HUES48 (cell line): ENCODE measurements at regions not wholly inside any gene's neighbourhood (a gene's known extent, or its start where the extent isn't known, plus 50 kb on each side); places are given as distances from the start of the nearest gene placed in this dataset.

Experiments used
- H3K27ac ChIP-seq: one replicate; pipeline ENCODE4 v1.7.0; 2013; ENCODE audit warnings: low read depth, low read length, inconsistent platforms
- H3K27me3 ChIP-seq: 2 replicates; pipeline ENCODE4 v1.6.1; 2013; ENCODE audit warnings: mild to moderate bottlenecking, low read length; ENCODE audit not compliant: control insufficient read depth, insufficient read depth
- H3K36me3 ChIP-seq: 2 replicates; pipeline ENCODE4 v1.6.1; 2013; ENCODE audit warnings: low read length; ENCODE audit not compliant: control insufficient read depth, insufficient read depth
- H3K4me1 ChIP-seq: 2 replicates; pipeline ENCODE4 v1.6.1; 2013; ENCODE audit warnings: mild to moderate bottlenecking, low read length; ENCODE audit not compliant: control insufficient read depth, insufficient read depth
- H3K4me3 ChIP-seq: 2 replicates; pipeline ENCODE4 v1.5.1; 2013; ENCODE audit warnings: mild to moderate bottlenecking, low read depth, low read length
- H3K9ac ChIP-seq: 2 replicates; pipeline ENCODE4 v1.6.1; 2013; ENCODE audit warnings: mild to moderate bottlenecking, low read depth, low read length, moderate library complexity
- H3K9me3 ChIP-seq: 2 replicates; pipeline ENCODE4 v1.6.1; 2013; ENCODE audit warnings: low read length; ENCODE audit not compliant: control insufficient read depth, insufficient read depth

GRCh38 chr22:44609400-44609988, 92.5 kb upstream of the PRR5 start:
- H3K4me1 ChIP-seq: 0 out of 2 replicates have a peak, but pooled peaks cover 5% of the 10 kb centered on the region
- no peaks in the 10 kb centered on the region for H3K36me3 ChIP-seq
- H3K27me3 ChIP-seq: no peaks in the 10 kb centered on the region
- no peak overlapping the region for H3K27ac ChIP-seq
- H3K4me3 ChIP-seq: no peak overlapping the region
- H3K9me3 ChIP-seq: peaks cover 16% of the 10 kb centered on the region
- H3K9ac ChIP-seq: no peak overlapping the region

DNA sequence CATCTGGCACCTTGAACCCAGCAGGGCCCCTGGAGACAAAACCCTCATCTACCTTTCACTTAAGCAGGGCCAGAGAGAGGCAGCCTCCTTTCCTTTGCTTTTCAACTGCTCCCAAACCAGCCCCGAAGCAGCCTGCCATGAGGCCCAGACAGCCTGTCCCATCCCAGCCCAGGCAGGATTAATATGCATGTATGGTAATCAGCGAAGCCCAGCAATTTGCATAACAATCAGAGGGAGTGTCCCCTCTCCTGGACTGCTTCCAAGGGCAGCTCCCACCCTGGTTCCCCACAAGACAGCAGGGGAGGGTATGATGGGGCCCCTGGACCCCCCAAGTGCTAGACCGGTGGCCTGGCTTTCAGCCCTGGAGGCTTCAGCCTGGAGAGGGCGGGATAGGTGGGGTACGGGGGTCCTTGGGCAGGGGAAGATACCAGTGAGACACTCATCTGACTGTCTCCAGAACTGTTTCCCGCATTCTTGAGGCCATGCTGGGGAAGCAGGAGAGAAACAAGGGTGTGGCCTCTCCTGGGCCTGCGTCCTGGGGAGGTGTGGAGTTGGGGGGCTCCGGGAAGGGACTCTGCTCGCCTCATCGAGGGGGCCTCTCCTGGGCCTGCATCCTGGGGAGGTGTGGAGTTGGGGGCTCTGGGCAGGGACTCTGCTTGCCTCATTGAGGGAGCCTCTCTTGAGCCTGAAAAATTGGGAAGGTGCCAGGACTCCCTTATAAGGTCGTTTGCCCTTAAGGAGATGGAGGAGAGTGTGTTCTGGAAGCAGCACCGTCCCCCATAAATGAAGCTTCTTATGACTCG, 93.2 kb upstream of the PRR5 start:
- H3K4me1 ChIP-seq: 0 out of 2 replicates have a peak, but pooled peaks cover 5% of the 10 kb centered on the region
- no peaks in the 10 kb centered on the region for H3K27me3 ChIP-seq
- no peak overlapping the region for H3K4me3 ChIP-seq
- no peaks in the 10 kb centered on the region for H3K36me3 ChIP-seq
- H3K9me3 ChIP-seq: peaks cover 16% of the 10 kb centered on the region
- H3K27ac ChIP-seq: no peak overlapping the region
- no peak overlapping the region for H3K9ac ChIP-seq

DNA sequence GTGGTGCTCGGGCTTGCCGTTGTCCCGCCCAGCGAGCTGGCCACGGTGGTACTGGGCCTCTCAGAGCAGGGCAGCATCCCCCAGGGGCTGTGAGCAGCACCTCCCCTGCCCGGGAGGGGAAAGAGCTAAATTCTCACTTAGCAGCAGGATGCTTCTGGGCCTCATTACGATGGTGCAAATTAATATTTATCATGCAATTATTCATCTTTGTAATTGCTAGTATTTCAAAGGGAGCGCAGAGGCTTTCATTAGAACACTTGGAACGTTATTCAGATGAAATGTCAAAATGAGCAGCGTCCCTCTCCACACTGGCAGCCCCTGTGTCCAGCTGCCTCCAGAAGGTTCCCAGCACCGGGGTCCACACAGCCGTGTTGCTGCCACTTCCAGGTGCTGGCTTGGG, 95.9 kb upstream of the PRR5 start:
- 0 out of 2 replicates have a peak, but pooled peaks cover 5% of the 10 kb centered on the region for H3K4me1 ChIP-seq
- no peak overlapping the region for H3K27ac ChIP-seq
- H3K4me3 ChIP-seq: no peak overlapping the region
- no peaks in the 10 kb centered on the region for H3K27me3 ChIP-seq
- H3K9ac ChIP-seq: no peak overlapping the region
- peaks cover 2% of the 10 kb centered on the region; the same call in 1 of the 2 replicates for H3K9me3 ChIP-seq
- H3K36me3 ChIP-seq: no peaks in the 10 kb centered on the region

DNA sequence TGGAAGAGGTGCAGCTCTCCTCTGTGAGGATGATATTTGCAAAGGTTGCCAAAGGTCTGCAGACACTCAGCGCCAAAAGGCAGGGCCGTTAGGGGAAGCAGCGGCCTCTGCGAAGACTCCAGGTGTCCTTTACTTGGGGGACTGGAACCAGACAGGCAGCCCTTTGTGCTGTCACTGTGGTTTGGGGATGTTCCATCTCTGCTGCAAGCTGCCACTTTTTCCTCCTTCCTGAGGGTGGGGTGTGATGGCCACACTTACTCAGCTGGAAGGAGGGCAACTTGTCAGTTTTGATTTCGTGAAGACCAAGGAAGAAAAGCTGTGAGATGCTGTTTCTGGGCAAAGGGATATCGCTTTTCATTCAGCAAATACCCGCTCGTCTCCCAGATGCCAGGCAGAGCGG, 96.5 kb upstream of the PRR5 start:
- Histone ChIP-seq H3K27ac (no peak overlapping the region), H3K27me3 (no peaks in the 10 kb centered on the region), H3K9me3 (no peaks in the 10 kb centered on the region), H3K9ac (no peak overlapping the region), H3K4me1 (0 out of 2 replicates have a peak, but pooled peaks cover 5% of the 10 kb centered on the region), H3K36me3 (no peaks in the 10 kb centered on the region), H3K4me3 (no peak overlapping the region)

DNA sequence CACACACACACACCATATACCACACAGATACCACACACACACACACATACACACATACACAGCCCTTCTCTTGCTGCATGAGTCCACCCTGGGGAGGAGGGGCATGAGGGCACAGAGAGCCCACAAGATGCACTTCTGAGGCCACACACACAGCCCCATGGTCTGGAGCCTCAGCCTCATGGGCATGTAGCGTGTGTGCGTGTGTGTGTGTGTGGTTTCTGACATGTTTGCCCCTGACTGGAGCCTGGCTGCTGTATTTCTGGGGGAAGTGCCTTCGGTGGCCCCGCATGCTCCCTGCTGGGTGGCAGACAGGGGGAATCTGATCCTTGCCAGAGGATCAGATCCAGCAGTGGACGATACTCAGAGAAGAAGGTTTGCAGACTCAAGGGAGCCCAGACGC, 97.0 kb upstream of the PRR5 start:
- Histone ChIP-seq H3K36me3 (no peaks in the 10 kb centered on the region), H3K4me1 (0 out of 2 replicates have a peak, but pooled peaks cover 5% of the 10 kb centered on the region), H3K27me3 (no peaks in the 10 kb centered on the region), H3K9me3 (no peaks in the 10 kb centered on the region), H3K9ac (no peak overlapping the region), H3K4me3 (no peak overlapping the region), H3K27ac (no peak overlapping the region)

DNA sequence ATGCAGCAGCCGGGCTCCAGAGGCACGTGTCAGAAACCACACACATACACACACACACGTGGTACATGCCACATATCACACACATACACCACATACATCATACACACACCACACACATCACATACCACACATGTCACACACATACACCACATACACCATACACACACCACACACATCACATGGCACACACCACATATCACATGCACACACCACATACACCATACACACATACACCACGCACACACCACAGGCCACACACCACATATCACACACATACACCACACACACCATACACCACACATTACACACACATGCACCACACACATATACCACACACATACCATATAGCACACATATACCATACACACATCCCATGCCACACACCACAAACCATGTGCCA, 97.5 kb upstream of the PRR5 start:
- H3K4me1 ChIP-seq: 0 out of 2 replicates have a peak, but pooled peaks cover 5% of the 10 kb centered on the region
- no peaks in the 10 kb centered on the region for H3K27me3 ChIP-seq
- no peak overlapping the region for H3K4me3 ChIP-seq
- no peak overlapping the region for H3K27ac ChIP-seq
- H3K9ac ChIP-seq: no peak overlapping the region
- H3K36me3 ChIP-seq: no peaks in the 10 kb centered on the region
- H3K9me3 ChIP-seq: no peaks in the 10 kb centered on the region

- Histone ChIP-seq H3K27ac (no peak overlapping the region), H3K27me3 (no peaks in the 10 kb centered on the region), H3K4me3 (no peak overlapping the region), H3K9me3 (no peaks in the 10 kb centered on the region), H3K36me3 (no peaks in the 10 kb centered on the region), H3K4me1 (0 out of 2 replicates have a peak, but pooled peaks cover 4% of the 10 kb centered on the region), H3K9ac (no peak overlapping the region)
These were observed 98.2 kb upstream of the PRR5 start for GRCh38 chr22:44603767-44604166.

GRCh38 chr22:44601725-44602124, 100.3 kb upstream of the PRR5 start:
- H3K9me3 ChIP-seq: no peaks in the 10 kb centered on the region
- no peaks in the 10 kb centered on the region for H3K27me3 ChIP-seq
- no peaks in the 10 kb centered on the region for H3K36me3 ChIP-seq
- H3K27ac ChIP-seq: no peak overlapping the region
- H3K4me3 ChIP-seq: no peak overlapping the region
- no peak overlapping the region for H3K9ac ChIP-seq
- no peaks in the 10 kb centered on the region for H3K4me1 ChIP-seq

DNA sequence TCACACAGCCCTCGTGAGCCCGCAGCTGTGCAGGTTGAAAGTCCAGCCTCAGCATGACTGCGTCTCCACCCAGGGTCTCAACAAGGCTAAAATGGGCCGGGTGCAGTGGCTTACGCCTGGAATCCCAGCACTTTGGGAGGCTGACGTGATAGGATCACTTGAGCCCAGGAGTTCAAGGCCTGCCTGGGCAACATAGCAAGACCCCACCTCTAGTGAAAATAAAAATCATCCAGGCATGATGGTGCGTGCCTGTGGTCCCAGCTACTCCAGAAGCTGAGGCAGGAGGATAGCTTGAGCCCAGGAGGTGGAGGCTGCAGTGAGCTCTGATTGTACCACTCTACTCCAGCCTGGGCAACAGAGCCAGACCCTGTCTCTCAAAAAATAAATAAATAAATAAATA, 100.8 kb upstream of the PRR5 start:
- Histone ChIP-seq H3K9me3 (no peaks in the 10 kb centered on the region), H3K4me3 (no peak overlapping the region), H3K36me3 (no peaks in the 10 kb centered on the region), H3K9ac (no peak overlapping the region), H3K27me3 (no peaks in the 10 kb centered on the region), H3K27ac (no peak overlapping the region), H3K4me1 (no peaks in the 10 kb centered on the region)

- no peaks in the 10 kb centered on the region for H3K9me3 ChIP-seq
- H3K4me3 ChIP-seq: no peak overlapping the region
- H3K36me3 ChIP-seq: no peaks in the 10 kb centered on the region
- 0 out of 2 replicates have a peak, but pooled peaks cover under 1% of the 10 kb centered on the region for H3K4me1 ChIP-seq
- H3K27ac ChIP-seq: no peak overlapping the region
- no peaks in the 10 kb centered on the region for H3K27me3 ChIP-seq
- H3K9ac ChIP-seq: no peak overlapping the region
These were observed 101.7 kb upstream of the PRR5 start for GRCh38 chr22:44600207-44600785.
